ENCODE measurements at regions not wholly inside any gene's neighbourhood (a gene's known extent, or its start where the extent isn't known, plus 50 kb on each side); places are given as distances from the start of the nearest gene placed in this dataset.

- H3K4me3 ChIP-seq (ENCODE audit: low read depth, low read length, poor library complexity, severe bottlenecking), result no peak overlapping the region
- H3K9me3 ChIP-seq (ENCODE audit: low read length), result no peaks in the 10 kb centered on the region
- H2AFZ ChIP-seq (ENCODE audit: low read length), result no peak overlapping the region
- intact Hi-C loops (cut with micrococcal nuclease; ENCODE audit: unreplicated experiment), result no loop called here
- no peaks in the 10 kb centered on the region for H4K20me1 ChIP-seq (ENCODE audit: insufficient read depth, low read length)
- H3K36me3 ChIP-seq (ENCODE audit: insufficient read depth, low read length), result no peaks in the 10 kb centered on the region
- CTCF ChIA-PET (ENCODE audit: unreplicated experiment), result no interaction called here
- no peaks in the 10 kb centered on the region for H3K4me1 ChIP-seq (ENCODE audit: insufficient read depth, low read length, poor library complexity, severe bottlenecking)
- no peak overlapping the region for H3K4me2 ChIP-seq (ENCODE audit: low read length)
- no peaks in the 10 kb centered on the region for H3K79me2 ChIP-seq (ENCODE audit: insufficient read depth, low read depth, low read length)
- no TSS peak for BruUV-seq (replicated peaks)
- POLR2A ChIA-PET, result no interaction called here
- TF ChIP-seq EZH2phosphoT487 (IDR thresholded peaks at IDR 0.05; ENCODE audit: borderline replicate concordance, low read depth, low read length) (no peak), CTCF (conservative IDR thresholded peaks at IDR 0.05; ENCODE audit: low read length) (no peak)
- DNase-seq (ENCODE audit: low spot score), result no peak
- H3K27ac ChIP-seq (ENCODE audit: low read depth, low read length, poor library complexity, severe bottlenecking), result no peak overlapping the region
- H3K9me2 ChIP-seq (ENCODE audit: insufficient read depth, low read length), result no peaks in the 10 kb centered on the region; the same call in 1 of the 2 replicates
Measured at GRCh38 chr14:44652640-44653039, 145.6 kb upstream of the FSCB start.

- no peaks in the 10 kb centered on the region for H3K9me2 ChIP-seq (ENCODE audit: insufficient read depth, low read length)
- no peaks in the 10 kb centered on the region for H3K4me1 ChIP-seq (ENCODE audit: insufficient read depth, low read length, poor library complexity, severe bottlenecking)
- no TSS peak for BruUV-seq (replicated peaks)
- intact Hi-C loops (cut with micrococcal nuclease; ENCODE audit: unreplicated experiment), result no loop called here
- TF ChIP-seq EZH2phosphoT487 (IDR thresholded peaks at IDR 0.05; ENCODE audit: borderline replicate concordance, low read depth, low read length) (no peak), CTCF (conservative IDR thresholded peaks at IDR 0.05; ENCODE audit: low read length) (no peak)
- H3K9me3 ChIP-seq (ENCODE audit: low read length), result no peaks in the 10 kb centered on the region
- H4K20me1 ChIP-seq (ENCODE audit: insufficient read depth, low read length), result no peaks in the 10 kb centered on the region
- H3K79me2 ChIP-seq (ENCODE audit: insufficient read depth, low read depth, low read length), result no peaks in the 10 kb centered on the region
- no peak overlapping the region for H3K4me2 ChIP-seq (ENCODE audit: low read length)
- POLR2A ChIA-PET, result interaction anchor here (1.0 kb wide), 1 partner anchor 12 kb away, joined by 3 read pairs; no protein-coding TSS in a partner anchor
- no peak for DNase-seq (ENCODE audit: low spot score)
- H3K36me3 ChIP-seq (ENCODE audit: insufficient read depth, low read length), result no peaks in the 10 kb centered on the region
- no peak overlapping the region for H2AFZ ChIP-seq (ENCODE audit: low read length)
- H3K4me3 ChIP-seq (ENCODE audit: low read depth, low read length, poor library complexity, severe bottlenecking), result no peak overlapping the region
- CTCF ChIA-PET (ENCODE audit: unreplicated experiment), result no interaction called here
- no peak overlapping the region for H3K27ac ChIP-seq (ENCODE audit: low read depth, low read length, poor library complexity, severe bottlenecking)
Measured at GRCh38 chr14:44649061-44649460, 142.0 kb upstream of the FSCB start.

GRCh38 chr14:44640416-44640815 lies 133.3 kb upstream of the FSCB start:
- BruUV-seq (replicated peaks), result no TSS peak
- Histone ChIP-seq H3K9me3 (ENCODE audit: low read length) (no peaks in the 10 kb centered on the region), H3K27ac (ENCODE audit: low read depth, low read length, poor library complexity, severe bottlenecking) (no peak overlapping the region), H3K9me2 (ENCODE audit: insufficient read depth, low read length) (no peaks in the 10 kb centered on the region), H3K4me3 (ENCODE audit: low read depth, low read length, poor library complexity, severe bottlenecking) (no peak overlapping the region), H3K36me3 (ENCODE audit: insufficient read depth, low read length) (no peaks in the 10 kb centered on the region), H3K79me2 (ENCODE audit: insufficient read depth, low read depth, low read length) (no peaks in the 10 kb centered on the region), H3K4me2 (ENCODE audit: low read length) (no peak overlapping the region), H4K20me1 (ENCODE audit: insufficient read depth, low read length) (no peaks in the 10 kb centered on the region), H3K4me1 (ENCODE audit: insufficient read depth, low read length, poor library complexity, severe bottlenecking) (no peaks in the 10 kb centered on the region), H2AFZ (ENCODE audit: low read length) (no peak overlapping the region)
- CTCF ChIA-PET (ENCODE audit: unreplicated experiment), result no interaction called here
- DNase-seq (ENCODE audit: low spot score), result no peak
- POLR2A ChIA-PET, result interaction anchor here (0.6 to 1.1 kb wide), 3 partner anchors 10 to 1726 kb away, joined by 3 to 4 read pairs (median 3); no protein-coding TSS in a partner anchor
- TF ChIP-seq CTCF (conservative IDR thresholded peaks at IDR 0.05; ENCODE audit: low read length), result no peak
- intact Hi-C loops (cut with micrococcal nuclease; ENCODE audit: unreplicated experiment), result no loop called here

Data from OCI-LY7 (cell line).